GM19372 (cell line): ENCODE measurements at regions not wholly inside any gene's neighbourhood (a gene's known extent, or its start where the extent isn't known, plus 50 kb on each side); places are given as distances from the start of the nearest gene placed in this dataset.

ENCODE experiments used
- ATAC-seq: cut with Tn5 transposase; IDR thresholded peaks from one replicate; pipeline ENCODE4 v1.9.1; 2021; ENCODE audit warnings: mild to moderate bottlenecking, low read depth, moderate library complexity; ENCODE audit not compliant: unreplicated experiment

DNA sequence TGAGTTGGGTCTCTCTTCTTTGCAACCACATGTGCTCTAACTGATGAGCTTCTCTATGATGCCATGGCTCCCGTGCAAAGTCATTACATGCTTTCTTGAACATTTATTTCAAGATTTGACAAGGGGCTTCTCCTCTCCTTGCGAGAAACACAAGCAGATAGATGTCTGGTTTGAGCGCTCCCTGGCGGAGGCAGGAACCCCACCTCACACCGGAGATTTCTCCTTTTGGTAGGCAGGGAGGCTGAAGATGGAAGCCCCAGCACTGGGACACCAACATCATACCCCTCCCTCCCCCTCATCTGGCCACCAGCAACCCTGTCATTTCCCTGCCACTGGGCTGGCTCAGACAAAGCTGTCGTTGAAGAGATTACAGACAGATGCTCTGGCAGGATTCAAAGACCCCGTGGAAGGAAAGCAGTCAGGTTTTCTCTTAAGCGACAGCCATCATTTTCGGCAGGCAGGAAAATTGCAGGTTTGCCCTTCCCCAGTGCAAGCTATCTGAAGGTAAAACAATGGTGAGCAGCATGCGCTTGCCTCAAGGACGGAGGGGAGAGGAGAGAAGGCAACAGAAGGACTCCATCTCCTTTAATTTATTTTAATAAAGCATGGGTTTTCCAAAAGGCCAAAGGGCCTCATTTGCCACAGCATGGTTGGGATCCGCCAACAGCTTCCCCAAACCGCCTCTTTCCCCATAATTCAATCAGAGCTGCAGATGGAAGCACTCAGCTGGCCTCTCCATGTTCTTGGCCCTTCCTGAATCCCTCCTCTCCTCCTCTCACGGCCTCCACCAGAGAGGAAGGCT lies 344.1 kb upstream of the TSHZ3 start:
- ATAC-seq, result no peak

DNA sequence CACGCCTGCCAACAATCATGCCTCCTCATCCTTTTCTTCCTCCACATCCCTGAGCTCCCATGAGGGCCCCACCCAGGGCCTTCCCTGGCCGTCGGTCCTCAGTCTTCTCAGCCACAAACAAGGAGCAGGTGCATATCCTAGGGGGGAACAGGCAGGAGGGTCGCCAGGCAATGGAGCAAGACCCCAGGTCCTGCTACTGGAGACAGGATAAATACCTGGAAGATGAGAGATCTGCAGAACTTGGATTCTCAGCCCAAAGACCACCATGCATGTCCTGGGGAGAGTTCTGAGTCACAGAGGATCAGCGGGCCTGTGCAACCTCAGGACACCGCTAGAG lies 344.7 kb upstream of the TSHZ3 start:
- ATAC-seq, result no peak

DNA sequence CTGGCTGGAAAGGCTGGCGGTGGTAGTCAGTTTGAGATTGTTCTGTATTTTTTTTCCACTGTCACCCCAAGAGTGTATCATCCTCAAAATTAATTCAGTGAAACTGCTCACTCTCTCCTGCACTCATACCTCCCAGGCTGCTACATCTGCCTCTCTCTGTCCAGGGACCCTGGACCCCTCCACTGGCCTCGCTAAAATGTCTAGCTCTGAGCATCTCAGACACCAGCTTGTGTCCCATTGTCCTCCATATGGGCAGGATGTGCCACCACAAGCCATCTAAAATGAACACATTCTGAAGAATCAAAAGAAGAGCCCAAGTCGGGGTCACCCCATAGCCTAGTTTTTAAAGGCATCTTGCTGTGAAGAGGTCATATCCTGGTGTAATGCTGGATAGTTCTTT lies 345.5 kb upstream of the TSHZ3 start:
- no peak for ATAC-seq

DNA sequence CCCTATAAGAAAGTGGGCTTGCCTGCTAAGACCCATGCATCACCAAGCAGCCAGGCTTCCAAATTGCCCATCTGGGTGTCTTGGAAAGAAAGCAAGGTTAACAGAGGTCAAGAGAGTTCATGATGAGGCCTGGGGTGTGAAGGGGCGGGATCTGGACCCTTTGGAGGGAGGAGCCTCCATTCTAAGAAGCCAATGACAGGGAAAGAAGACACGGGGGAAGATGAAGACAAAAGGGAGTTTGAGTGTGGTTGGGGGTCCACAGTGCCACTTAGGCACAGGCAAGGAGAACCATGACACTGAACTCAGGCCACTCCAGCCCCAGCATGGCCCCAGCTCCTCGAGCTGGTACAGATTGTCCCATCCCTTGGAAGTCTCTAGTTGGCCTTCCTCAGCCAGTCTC lies 350.2 kb upstream of the TSHZ3 start:
- no peak for ATAC-seq

DNA sequence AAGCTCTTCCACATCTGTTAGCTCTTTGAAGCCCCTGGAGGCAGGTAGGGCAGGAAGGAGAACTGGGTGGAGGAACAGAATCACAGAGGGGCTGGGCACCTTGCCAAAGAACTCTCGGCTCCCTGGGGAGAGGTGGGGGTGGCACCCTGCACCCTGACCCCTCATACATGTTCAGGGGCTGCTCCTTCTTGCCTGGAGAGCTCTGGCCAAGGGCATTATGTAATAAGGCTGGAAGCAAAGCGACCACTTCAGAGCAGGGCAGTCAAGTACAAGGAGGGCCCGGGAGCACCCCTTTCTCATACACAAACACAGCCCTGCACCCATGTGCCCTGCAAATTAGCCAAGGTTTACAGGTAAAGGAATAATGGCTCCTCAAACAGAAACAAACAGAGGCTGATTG lies 351.9 kb upstream of the TSHZ3 start:
- ATAC-seq, result no peak

DNA sequence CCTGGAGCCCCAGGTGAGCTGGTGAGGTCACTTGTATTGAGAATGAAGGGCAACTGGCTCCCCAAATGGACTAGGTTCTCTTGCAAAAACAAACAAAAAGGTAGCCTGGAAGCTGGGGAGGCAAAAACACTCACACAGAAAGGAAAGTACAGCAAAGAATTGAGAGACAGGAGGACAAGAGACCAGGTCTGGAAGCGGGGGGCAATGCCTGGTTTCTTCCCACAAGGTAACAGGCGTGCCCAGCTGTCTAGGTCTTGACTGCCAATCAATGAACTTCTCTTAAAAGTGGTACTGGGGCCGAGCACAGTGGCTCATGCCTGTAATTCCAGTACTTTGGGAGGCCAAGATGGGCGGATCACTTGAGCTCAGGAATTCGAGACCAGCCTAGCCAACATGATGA lies 356.4 kb upstream of the TSHZ3 start:
- ATAC-seq, result no peak

DNA sequence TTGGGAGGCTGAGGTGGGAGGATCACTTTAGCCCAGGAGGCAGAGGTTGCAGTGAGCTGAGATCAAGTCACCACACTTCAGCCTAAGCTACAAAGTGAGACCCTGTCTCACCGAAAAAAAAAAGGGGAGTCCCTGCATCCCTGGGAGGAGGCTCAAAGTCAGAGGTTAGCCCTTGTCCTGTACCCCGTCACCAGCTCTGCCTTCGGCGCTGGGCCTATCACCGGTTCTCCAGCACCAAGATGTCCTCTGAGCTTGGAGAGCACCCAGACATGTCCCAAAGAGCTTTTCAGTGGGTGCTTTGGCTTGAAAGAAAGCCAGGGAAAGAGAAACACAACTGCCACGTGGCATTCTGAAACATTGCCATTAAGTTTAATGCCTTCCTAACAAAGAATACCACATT lies 356.9 kb upstream of the TSHZ3 start:
- no peak for ATAC-seq

DNA sequence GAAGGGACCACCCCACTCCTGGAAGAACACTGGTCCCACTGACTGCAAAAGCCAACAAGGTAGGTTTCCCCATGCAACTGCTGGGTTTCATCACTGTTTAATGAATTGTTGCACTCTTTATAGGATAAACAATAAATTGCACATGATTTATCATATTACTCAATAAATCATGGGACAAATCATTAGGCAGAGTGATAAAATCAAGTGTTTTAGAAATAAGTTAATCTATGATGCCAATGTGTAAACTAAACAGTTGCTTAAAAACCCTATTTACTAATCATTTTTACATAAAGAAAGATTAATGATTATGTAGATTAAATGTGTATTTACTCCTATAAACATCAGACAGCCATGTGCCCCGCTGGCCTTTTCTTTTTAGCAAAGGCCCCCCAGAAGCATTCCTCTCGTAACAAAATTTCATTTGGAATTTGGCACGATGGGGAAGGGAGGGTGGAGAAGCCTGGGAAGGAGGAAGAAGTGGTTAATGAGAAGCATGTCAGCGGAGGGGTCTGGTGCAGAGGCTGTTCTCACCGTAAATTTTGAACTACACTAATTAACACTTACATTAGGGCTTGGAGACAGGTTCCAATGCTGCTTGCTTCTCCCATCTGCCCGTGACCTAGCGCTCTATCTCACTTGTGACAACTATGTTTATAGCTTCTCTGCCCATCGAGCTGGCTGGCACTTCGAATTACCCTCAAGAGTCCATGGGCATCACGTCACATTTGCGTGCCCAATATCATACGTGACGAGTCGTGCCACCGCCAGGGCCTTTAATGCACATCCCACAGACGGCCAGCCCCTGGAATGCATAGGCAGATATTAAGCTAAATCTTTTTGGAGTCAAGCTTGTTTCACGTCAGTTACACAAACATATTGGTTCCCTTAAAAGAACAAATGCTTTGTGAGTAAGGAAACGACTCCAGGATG lies 357.7 kb upstream of the TSHZ3 start:
- ATAC-seq, result no peak

DNA sequence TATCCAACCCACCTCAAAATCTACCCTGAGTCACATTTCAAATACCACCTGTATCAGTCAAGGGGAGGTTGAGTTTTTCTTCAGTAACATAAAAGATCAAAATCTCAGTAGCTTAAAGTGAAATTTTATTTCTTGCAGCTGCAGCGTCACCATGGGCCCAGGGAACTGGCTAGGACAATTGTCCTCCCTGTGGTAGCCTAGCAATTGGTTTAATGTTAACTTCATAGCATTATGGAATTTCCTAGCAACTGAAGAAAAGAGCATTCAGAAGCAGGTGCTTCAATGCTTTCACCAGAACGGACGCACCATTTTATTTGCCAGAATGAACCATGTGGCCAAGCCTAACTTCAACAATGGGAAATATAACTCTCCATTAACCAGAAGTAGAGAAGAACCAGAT lies 359.3 kb upstream of the TSHZ3 start:
- ATAC-seq, result no peak

DNA sequence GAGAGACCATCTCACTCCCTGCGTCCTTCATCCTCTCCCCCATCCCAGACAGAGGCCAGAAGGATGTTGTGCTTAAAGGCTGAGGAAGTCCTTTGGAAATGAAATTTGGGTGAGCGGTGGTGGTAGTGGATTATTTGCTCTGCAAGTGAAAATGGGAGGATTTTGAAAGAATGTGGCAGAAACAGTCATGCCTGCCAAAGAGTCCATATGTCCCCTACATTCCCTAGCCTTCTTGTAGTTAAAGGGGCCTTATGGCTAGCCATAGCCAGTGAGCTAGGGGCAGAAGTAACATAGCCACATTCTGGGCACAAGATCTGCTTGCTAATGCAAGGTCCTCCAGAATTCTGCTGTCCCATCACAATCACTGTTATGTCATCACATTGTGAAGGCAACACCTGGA lies 360.2 kb upstream of the TSHZ3 start:
- no peak for ATAC-seq

DNA sequence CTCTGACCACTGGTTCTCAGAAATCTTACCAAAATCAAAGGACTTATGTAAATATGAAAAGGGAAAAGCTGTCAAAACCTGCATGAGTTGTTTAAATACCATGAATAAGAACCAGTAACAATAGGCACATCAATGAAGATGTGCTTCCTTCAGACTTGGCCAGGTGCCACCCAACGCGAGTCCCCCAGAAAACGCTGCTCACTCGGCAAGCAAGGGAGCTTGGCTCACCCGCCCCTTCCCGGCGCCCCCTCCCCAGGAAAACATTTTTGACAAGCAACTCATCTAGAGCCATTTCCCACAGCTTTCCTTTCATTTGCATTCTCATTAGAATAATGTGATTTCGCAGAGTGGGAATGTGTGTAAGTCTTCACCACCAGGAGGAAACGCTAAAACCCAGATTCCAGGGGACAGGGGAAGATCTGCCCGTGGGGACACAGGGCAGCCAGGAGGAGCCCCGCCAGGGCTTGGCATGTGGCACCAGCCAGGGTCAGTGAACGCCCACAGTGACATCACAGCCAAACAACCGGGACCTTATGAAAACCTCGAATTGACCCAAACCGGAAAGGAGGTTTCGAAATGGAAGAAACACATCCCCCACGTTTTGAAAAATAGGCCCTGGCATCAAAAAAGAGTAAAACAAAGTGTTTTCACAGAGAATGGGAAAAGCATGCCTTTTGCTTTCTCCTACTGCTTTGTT lies 366.2 kb upstream of the TSHZ3 start:
- no peak for ATAC-seq

DNA sequence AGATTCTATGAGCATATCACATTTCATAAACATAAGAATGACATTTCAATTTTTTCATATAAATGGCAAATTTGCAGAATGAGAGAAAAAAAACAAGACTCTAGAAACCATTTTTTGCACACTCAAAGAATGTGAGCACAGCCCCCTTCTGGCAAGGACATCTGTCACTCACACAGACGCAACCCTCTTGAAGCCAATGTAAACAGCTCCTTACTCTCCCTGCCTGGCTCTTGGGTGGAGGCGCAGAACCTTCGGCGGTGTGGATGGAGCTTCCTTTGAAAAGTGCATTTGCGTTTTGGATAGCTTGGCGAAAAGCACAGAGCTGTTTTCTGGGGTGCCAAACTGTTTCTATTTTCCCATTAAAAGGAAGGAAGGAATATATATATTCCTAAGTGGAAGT lies 367.6 kb upstream of the TSHZ3 start:
- ATAC-seq, result no peak

DNA sequence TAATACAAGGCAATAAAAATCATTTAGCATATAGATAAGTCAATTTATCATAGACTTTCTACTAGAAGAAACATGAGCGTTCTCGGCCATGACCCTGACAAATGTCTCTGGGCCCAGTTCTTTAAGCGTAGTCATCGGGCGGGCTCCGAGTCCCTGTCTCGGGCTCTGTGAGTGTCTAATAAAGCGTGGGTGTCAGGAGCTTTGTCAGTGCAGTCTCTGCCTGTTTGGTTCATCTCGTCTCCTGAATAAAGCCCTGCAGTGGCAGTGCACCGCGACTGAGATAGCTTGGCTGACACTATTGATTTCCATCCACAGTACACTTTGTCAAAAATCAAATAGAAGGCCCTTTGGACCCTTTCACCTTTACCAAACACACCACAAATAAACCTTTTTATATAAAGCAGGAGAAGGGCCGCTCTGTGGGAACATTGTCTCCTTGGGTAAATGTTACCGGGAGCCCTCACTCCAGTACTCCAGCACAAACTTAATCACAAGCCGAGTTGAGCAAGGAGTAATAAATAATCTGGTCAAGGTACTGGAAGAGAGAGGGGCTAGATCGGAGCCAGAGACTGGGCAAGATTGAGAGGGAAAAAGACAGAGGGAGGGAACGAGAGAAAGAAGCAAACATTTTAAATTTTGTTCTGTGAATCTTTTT lies 368.2 kb upstream of the TSHZ3 start:
- ATAC-seq, result no peak

DNA sequence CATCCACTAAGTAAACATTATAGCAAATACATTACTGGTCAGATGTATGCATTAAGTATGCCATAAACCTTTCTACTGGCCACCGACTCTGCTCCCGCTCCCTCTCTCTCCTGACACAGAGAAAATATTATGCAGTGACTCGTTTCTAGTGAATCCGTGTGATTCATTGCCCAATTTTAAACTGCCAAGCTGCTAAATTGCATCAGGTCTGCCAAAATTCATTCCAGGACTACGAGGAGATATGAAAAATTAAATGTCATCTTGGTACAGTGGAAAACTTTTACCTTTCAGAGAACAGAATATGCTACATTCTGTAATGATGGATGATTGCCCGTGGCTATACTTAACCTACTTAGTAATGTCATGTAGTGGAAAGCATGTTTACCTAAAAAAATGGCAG lies 368.8 kb upstream of the TSHZ3 start:
- ATAC-seq, result no peak

DNA sequence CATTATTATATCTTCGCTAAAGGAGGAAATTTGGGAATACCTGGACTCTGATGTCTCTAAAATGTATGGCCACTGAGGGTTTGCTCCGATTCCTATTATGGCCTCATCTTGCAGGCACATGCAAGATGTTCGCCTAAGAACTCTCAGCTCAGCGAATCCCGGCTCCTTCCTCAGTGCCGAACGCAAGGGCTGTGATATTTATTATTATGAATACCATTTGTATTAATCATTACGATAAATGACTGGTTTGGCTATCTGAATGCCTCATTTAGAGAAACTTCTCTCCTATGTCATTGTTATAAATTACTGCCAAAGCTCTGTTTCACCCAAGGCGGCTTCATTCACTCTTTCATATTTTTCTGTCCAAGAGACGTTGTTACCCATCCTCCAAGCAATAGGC lies 369.7 kb upstream of the TSHZ3 start:
- ATAC-seq, result no peak

DNA sequence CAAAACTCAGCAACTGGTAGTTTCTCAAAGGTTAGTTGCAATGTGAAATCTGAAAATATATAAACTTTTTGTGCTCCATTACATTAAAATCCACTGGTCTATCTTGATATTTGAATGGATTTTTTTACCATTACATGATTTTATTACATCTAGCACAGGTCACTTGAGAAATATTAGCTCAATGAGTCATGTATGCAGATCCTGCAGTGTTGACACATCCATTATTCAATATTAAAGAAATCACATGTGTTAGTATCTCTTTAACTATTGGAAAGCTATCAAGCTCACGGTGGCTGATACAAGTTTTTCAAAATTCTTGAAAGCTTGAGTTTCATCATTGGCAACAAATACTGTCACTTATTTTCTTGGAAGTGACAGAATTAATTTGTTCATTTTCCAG lies 373.9 kb upstream of the TSHZ3 start:
- ATAC-seq, result no peak

DNA sequence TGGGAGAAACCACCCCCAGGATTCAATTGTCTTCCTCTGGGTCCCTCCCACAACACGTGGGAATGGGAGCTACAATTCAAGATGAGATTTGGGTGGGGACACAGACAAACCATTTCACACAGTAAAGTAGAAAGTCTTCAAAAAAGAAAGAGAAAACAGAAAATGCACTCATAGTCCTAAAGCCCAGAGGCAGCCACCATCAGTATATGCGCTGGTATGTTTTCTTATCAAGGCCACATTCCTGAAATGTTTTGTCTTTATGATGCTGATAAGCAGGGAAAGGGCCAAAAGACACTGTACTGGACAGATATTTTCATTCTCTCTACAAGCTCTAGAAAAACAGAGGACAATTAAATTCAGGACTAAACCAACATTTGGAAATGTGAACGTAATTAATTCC lies 375.8 kb upstream of the TSHZ3 start:
- ATAC-seq, result no peak

DNA sequence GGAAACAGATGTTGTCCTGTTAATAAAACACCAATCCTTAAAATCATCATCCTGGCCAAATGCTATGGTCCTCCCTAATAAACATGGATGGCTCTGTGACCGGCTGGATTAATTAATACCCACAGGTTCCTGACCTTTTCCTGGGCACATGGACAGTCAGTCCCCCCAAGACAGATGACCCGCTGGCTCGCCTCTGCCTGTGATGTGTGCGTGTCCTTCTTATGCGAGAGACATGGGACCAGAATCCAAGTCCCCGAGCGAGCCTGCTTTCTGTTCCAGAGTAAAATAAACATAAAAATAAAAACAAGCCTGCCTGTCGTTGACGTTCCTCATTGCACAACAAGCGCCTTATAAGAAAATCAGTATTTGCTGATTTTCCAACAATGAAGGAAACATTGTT lies 378.3 kb upstream of the TSHZ3 start:
- no peak for ATAC-seq

DNA sequence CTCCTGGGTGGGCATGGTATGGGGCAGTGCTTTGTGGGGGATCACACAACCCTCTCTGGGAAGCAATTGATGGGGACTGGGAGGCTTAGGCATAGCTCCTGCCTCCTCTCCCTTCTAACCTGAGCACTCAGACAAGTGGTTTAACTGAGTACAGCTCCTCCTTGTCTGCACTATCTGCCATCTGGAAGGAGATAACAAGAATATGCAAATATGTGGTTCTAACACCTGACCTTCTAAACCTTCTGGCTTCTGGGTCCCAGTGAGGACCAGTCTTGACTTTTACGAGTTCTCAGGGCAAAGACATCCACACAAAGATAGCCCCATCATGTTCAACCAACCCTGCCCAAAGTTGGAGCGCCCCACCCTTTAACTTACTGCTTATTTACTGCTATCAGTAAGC lies 381.0 kb upstream of the TSHZ3 start:
- ATAC-seq, result no peak

DNA sequence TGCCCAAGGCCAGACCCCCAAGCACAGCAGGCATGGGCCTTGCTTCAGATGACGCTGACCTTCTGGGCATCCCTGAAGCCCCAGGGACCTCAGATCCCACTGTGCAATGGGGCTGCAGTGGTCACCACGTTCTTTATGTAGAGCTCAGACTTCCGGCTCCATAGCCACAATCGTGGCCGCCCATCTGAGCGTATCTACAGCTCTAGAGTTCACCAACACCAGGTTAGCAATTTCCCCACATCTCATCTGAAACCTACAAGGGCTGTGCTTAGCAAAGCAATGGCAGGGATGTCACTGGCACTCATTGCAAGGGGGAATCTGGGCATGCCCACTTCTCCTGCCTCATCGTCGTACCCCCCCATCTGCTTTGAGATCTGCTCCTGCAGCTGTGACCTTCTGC lies 384.4 kb upstream of the TSHZ3 start:
- no peak for ATAC-seq

DNA sequence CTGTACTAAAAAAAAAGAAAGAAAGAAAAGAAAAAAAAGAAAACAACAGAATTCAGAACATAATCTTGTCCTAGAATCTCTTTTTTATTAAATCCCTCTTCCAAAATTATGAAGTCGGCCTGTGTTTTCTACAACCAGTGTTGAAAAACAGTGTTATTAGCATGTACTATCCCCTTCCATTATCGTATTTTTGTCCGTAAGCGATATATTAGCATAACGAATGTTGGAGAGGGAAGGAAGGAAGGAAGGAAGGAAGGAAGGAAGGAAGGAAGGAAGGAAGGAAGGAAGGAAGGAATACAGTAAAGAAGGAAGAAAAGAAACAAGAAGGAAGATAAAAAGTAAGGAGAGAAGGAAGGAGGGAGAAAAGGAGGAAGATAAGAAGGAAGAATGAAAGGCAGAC lies 393.0 kb upstream of the TSHZ3 start:
- no peak for ATAC-seq
